Anterior cingulate cortex (tissue), 58 donors: ENCODE measurements at regions not wholly inside any gene's neighbourhood (a gene's known extent, or its start where the extent isn't known, plus 50 kb on each side); places are given as distances from the start of the nearest gene placed in this dataset.

Experiments used
- DNase-seq, 58 donors: peaks; one replicate each; lab custom pipeline; 2025; lab: John Stamatoyannopoulos, UW

GRCh38 chr1:24992761-24993211 is 62.7 kb upstream of the RUNX3 start:
- DNase-seq = no peak

- no peak for DNase-seq
These were observed 62.2 kb upstream of the RUNX3 start for GRCh38 chr1:24992124-24992760.

GRCh38 chr1:24991697-24992096 is 61.6 kb upstream of the RUNX3 start:
- no peak for DNase-seq

DNA sequence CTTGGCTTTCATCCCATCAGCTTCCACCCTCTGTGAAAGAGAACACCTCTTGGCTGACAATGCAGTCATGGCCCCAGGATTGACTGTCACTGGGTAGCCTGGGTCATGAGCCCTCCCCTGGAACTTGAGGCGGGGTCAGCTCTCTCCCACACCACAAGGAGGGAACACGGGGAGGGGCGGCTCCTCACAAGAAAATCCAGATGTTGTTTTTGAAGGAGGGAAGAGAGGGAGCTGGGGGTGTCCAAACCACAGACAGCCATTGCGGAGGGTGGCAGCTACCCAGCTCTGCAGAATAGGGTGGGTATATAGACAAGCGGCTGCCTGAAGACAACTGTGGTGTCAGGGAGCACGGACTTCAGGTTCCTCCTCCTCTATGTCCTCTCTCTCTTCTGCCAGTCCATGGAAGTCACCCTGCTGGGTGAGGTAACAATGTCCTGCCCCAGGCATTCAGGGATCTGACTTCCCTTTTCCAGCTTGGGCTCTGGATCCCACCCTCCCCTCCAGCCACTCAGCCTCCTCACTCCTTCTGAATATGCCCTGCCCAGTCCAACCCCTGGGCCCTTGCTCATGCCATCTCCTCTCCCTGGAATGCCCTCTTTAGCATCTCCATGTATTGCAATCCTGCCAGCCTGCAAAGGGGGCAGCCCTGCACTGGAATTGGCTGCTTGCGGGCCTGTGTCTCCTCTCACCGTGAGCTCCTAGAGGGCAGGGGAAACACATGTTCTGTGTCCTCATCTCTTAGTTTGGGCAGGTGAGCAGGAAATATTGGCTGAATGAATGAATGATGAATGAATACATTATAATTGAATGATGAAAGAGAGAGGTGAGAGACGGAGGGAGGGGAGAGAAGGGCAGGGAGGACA is 60.9 kb upstream of the RUNX3 start:
- no peak for DNase-seq

DNA sequence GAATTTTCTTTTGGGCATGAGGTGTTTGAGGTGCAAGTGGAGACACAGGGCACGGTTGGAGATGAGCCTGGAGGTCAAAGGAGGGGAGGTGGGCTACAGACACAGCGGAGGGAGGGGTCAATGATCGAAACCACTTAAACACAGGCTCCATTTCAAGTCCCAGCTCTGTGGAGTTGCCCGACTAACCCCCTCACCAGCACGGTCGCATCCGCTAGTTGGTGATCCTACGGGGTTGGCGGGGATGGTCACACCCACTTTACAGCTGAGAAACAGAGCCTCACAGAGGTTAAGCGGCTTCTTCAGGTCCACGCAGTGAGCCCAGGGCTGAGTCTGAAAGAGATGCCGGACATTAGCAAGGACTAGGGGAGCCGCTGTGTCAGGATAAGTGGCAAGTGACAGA is 60.1 kb upstream of the RUNX3 start:
- no peak for DNase-seq

- DNase-seq = no peak
These were observed 59.0 kb upstream of the RUNX3 start for GRCh38 chr1:24989082-24989481.

DNA sequence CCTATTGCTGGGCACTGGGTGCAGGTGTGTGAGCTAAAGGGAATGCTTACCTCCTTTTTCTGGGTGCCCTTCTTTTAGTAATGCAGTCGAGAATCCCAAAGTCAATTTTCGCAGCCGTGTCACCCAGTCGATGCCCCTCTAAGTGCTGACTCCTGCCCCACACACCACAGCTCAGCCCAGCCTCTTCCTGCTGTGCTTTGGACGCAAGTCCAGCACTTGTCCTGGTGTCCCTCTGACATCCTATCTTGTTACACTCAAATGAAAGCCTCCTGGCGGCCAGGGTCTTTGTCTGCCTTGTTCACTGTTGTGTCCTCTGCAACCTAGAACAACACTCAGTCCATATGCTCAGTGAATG is 58.5 kb upstream of the RUNX3 start:
- DNase-seq = no peak

GRCh38 chr1:24987875-24988557 is 57.9 kb upstream of the RUNX3 start:
- DNase-seq = no peak

DNA sequence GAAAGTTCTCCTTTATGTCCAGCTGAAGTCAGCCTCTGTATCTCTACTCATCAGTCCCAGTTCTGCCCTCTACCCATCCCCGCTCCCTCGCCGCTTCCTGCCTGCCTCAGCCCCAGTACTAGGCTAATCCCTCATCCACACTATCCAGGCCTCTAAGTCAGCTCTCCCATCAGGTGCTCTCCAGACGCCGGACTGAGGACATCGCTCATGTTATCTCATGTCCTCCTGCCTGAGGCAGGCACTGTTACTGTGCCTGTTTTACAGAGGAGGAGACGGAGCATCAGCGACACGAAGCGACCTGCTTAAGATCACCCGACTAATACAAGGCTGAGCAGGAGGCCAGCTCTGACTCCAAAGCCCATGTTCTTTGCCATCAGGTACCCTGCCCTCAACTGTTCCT is 57.3 kb upstream of the RUNX3 start:
- no peak for DNase-seq

GRCh38 chr1:24986372-24986965 is 56.4 kb upstream of the RUNX3 start:
- DNase-seq = peak in 10 of 58 donors; percentile 5 to 19 (median 13)

GRCh38 chr1:24985737-24986136 is 55.7 kb upstream of the RUNX3 start:
- no peak for DNase-seq

- no peak for DNase-seq
These were observed 54.9 kb upstream of the RUNX3 start for GRCh38 chr1:24984800-24985522.

DNA sequence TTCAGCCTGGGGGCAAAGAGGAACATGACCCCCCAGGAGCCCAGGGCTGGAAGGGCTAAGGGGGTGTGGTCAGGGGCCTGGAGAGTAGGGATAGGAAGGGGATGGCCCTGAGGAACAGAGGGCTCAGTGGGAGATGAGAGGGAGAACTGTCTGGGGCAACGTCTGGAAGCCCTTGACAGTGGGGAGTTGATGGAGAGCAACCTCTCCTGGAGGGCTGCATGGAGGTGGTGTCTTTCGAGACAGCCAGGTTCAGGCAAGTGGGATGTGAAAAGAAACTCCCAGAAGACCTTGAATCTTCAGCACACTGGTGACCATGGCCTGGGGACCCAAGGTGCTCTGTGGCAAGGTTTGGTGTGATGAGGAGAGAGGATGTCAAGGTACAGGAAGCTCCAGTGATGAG is 54.2 kb upstream of the RUNX3 start:
- no peak for DNase-seq

GRCh38 chr1:24983006-24983680 is 53.1 kb upstream of the RUNX3 start:
- no peak for DNase-seq

DNA sequence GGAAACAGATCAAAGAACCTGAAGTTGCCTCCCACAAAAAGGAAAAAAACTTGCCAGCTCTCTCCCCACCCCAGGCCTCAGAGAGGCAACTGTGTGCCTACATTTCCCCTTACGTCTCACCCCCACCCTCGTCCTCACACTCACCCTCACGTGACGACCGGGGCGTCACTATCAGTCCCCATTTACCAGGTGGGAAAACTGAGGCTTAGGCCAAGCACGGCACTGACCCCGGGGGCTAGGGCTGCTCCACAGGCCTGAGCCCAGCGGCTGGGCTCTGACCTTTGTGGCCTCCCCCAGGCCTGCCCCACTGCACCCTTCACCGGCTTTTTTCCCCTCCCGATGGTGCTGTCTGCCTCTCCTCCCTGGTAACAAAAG is 51.5 kb upstream of the RUNX3 start:
- DNase-seq = no peak

DNA sequence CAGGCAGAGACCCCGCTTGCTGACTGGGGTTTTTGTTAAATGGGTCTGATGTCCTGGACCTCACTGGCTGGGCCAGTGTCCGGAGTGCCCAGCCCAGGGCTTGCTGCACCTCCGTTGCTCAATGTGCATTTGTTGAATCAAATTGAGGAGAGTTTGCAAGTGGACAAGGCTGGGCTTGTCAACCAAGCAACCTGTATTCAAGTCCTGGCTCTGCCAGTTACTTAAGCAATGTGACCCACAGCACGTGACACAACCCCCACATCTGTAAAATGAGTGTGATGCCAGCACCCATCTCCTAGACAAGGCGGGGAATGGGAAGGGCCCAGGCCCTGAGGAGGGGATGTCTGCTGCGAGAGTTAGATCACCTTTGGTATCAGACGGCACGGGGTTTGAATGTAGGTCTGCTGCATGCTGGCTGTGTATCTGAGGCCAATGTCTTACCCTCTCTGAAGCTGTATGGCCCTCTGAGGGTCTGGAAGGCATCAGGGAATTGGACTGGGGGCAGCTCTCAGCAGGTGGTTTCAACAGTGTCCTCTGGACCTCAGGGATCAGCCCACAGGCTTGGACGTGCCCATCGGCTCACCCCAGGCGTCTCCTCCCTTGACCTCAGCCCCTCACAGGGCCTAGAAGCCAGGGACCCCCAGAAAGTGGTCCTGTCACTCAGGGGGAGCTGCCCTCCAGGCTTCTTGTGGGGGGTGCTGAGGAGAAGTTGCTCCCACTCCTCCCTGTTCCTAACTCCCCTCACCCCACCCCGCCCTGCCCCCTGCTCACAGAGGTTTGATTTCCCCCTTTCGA is 51.0 kb upstream of the RUNX3 start:
- no peak for DNase-seq
